Gastrocnemius medialis (tissue), 4 donors: ENCODE measurements at regions not wholly inside any gene's neighbourhood (a gene's known extent, or its start where the extent isn't known, plus 50 kb on each side); places are given as distances from the start of the nearest gene placed in this dataset.

ENCODE experiments used
- CTCF ChIP-seq, 5 experiments: fragments of 450-650 bp in 3 of 5; fragments of 200-600 bp in 2 of 5; sonication (generic) in 2 of 5; IDR thresholded peaks in 4 of 5; conservative IDR thresholded peaks in 1 of 5; 1 replicate in 4 of 5; 2 replicates in 1 of 5; pipeline ENCODE4 v1.5.1; 2016 to 2019; ENCODE audit warnings: antibody characterized with exemption in 5 of 5, mild to moderate bottlenecking in 3 of 5, moderate library complexity in 3 of 5
- POLR2A ChIP-seq, 2 donors: fragments of 450-650 bp; IDR thresholded peaks; one replicate each; pipeline ENCODE4 v1.6.1; 2017; ENCODE audit warnings: antibody characterized with exemption in 2 of 2, mild to moderate bottlenecking in 2 of 2, moderate library complexity in 2 of 2

- no peak for TF ChIP-seq POLR2A (IDR thresholded peaks at IDR 0.05)
- TF ChIP-seq CTCF (IDR thresholded peaks at IDR 0.05 in 4 of 5, conservative IDR thresholded peaks at IDR 0.05 in 1 of 5), result no peak
Measured at GRCh38 chr5:20158006-20158405, 170.0 kb upstream of the CDH18 start.
